Aorta (tissue), 5 donors: ENCODE measurements at regions not wholly inside any gene's neighbourhood (a gene's known extent, or its start where the extent isn't known, plus 50 kb on each side); places are given as distances from the start of the nearest gene placed in this dataset.

ENCODE experiments used
- ATAC-seq: fragments of 200-7000 bp; cut with Tn5 transposase; one replicate; pipeline ENCODE4 v1.9.1; 2022; ENCODE audit warnings: moderate library complexity; ENCODE audit not compliant: low FRiP score
- DNase-seq, 2 donors: peaks; one replicate each; pipeline ENCODE4 v3.0.0-alpha.2; 2020
- H3K27ac ChIP-seq, 2 donors: one replicate each; pipeline ENCODE4 v1.5.1; 2013; ENCODE audit warnings: low read length in 2 of 2, mild to moderate bottlenecking in 2 of 2, moderate library complexity in 2 of 2, control low read depth in 1 of 2, inconsistent platforms in 1 of 2, low read depth in 1 of 2
- H3K27me3 ChIP-seq, 2 donors: one replicate each; pipeline ENCODE4 v1.6.1; 2013; ENCODE audit warnings: control low read depth in 1 of 2, low read length in 1 of 2, mild to moderate bottlenecking in 1 of 2, moderate library complexity in 1 of 2; ENCODE audit not compliant: insufficient read depth in 2 of 2, control insufficient read depth in 1 of 2
- H3K36me3 ChIP-seq, 2 donors: one replicate each; pipeline ENCODE4 v1.6.1; 2013; ENCODE audit warnings: control low read depth in 1 of 2, low read length in 1 of 2, mild to moderate bottlenecking in 1 of 2; ENCODE audit not compliant: insufficient read depth in 2 of 2, control insufficient read depth in 1 of 2
- H3K4me1 ChIP-seq, 2 donors: one replicate each; pipeline ENCODE4 v1.6.1; 2013; ENCODE audit warnings: low read length in 2 of 2, control low read depth in 1 of 2, mild to moderate bottlenecking in 1 of 2, moderate library complexity in 1 of 2; ENCODE audit not compliant: insufficient read depth in 2 of 2, control insufficient read depth in 1 of 2
- H3K4me3 ChIP-seq, 2 donors: one replicate each; pipeline ENCODE4 v1.5.1; 2013; ENCODE audit warnings: low read length in 2 of 2, control low read depth in 1 of 2, mild to moderate bottlenecking in 1 of 2
- H3K9me3 ChIP-seq: one replicate; pipeline ENCODE4 v1.6.1; 2013; ENCODE audit warnings: mild to moderate bottlenecking, low read length; ENCODE audit not compliant: control insufficient read depth
- WGBS, 2 donors: extraction: QIAGEN DNeasy Blood & Tissue Kit; methylation state at CpG; one replicate each; pipeline ENCODE4 v1.1.7; 2013; 5-methylcytosine and 5-hydroxymethylcytosine counted together
- intact Hi-C, 2 donors: fragments of 100-400 bp; cut with DNase I; formaldehyde crosslinking; loops; one replicate each; pipeline versions ENCODE4 v1.14.2 to v1.15.0; 2022
- donor health status: healthy with polysubstance abuse.
- donor health status: Bipolar disorder and iron deficiency.
- donor health status: DM: no; HTN: no; CAD: no.
- donor health status: DM: no; HTN: no; CAD: no.
- donor health status: DM: yes; HTN: yes; CAD: no.

- no peak overlapping the region for H3K4me3 ChIP-seq
- no peak overlapping the region for H3K27ac ChIP-seq
- WGBS, 2 donors, result 83 to 92% methylated on average over 1 of the region's 1 CpG
- H3K4me1 ChIP-seq, result no peaks in the 10 kb centered on the region
- H3K9me3 ChIP-seq, result no peaks in the 10 kb centered on the region
- no peak for DNase-seq
- no peak for ATAC-seq
- no peaks in the 10 kb centered on the region for H3K27me3 ChIP-seq
- no peaks in the 10 kb centered on the region for H3K36me3 ChIP-seq
- intact Hi-C loops, result no loop called here
Measured at GRCh38 chr12:58140395-58140794, 199.0 kb downstream of the ATP23 start.

DNA sequence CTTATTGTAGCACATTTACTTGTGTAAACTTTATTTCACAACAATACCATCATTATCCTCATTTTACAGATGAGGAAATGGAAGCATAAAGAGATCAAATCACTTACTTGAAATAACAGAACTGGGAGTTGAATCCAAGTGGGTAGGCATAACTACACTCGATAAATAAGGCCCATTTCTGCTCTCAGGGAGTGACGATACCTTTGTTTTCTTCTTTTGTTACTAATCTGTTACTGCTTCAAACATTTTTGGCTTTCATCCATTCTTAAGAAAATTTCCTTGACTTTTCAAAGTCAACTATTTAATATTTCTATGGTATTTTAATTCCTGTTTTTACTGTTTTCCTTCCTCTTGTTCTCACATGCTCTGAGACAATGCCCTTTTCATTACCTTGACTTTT lies 201.6 kb downstream of the ATP23 start:
- Histone ChIP-seq H3K27ac (no peak overlapping the region), H3K9me3 (no peaks in the 10 kb centered on the region), H3K4me3 (no peak overlapping the region), H3K27me3 (no peaks in the 10 kb centered on the region), H3K4me1 (no peaks in the 10 kb centered on the region), H3K36me3 (no peaks in the 10 kb centered on the region)
- intact Hi-C loops, result no loop called here
- WGBS, 2 donors, result 79 to 83% methylated on average over 2 of the region's 2 CpGs
- ATAC-seq, result no peak
- no peak for DNase-seq

- no peak overlapping the region for H3K27ac ChIP-seq
- no peaks in the 10 kb centered on the region for H3K27me3 ChIP-seq
- WGBS, 2 donors, result 82 to 90% methylated on average over 6 of the region's 6 CpGs
- no peaks in the 10 kb centered on the region for H3K9me3 ChIP-seq
- no peak for DNase-seq
- ATAC-seq, result no peak
- H3K4me1 ChIP-seq, result no peaks in the 10 kb centered on the region
- intact Hi-C loops, result no loop called here
- no peaks in the 10 kb centered on the region for H3K36me3 ChIP-seq
- H3K4me3 ChIP-seq, result no peak overlapping the region
Measured at GRCh38 chr12:58143498-58143995, 202.2 kb downstream of the ATP23 start.

DNA sequence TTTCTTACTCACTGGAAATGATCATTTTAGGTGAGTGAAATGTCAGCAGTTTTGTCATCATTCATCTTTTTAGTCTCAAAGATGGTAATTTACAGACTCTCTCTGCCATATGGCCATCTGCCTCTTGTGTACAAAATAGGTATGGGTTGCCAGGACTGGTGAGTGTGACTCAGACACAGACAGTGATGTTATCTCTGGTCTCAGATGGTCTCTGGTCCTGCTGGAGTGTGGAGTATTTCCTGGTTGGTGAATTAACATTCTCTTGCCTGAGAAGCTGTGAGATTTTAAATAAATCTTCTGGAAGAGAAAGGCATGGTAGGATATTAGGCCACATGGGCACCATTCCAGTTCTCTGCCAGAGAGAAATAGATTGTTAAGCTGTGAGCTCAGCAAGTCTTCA lies 207.0 kb downstream of the ATP23 start:
- H3K4me3 ChIP-seq, result no peak overlapping the region
- no peak for ATAC-seq

GRCh38 chr12:58148976-58149375 lies 207.6 kb downstream of the ATP23 start:
- intact Hi-C loops, result no loop called here
- Histone ChIP-seq H3K27ac (no peak overlapping the region), H3K4me3 (no peak overlapping the region), H3K4me1 (no peaks in the 10 kb centered on the region), H3K27me3 (no peaks in the 10 kb centered on the region), H3K9me3 (no peaks in the 10 kb centered on the region), H3K36me3 (no peaks in the 10 kb centered on the region)
- DNase-seq (no peak), ATAC-seq (no peak)

More for the DNA sequence above, 207.0 kb downstream of the ATP23 start:
- no peaks in the 10 kb centered on the region for H3K9me3 ChIP-seq
- no peak for DNase-seq
- H3K4me1 ChIP-seq, result no peaks in the 10 kb centered on the region
- intact Hi-C loops, result no loop called here
- no peaks in the 10 kb centered on the region for H3K27me3 ChIP-seq
- H3K36me3 ChIP-seq, result no peaks in the 10 kb centered on the region
- H3K27ac ChIP-seq, result no peak overlapping the region

DNA sequence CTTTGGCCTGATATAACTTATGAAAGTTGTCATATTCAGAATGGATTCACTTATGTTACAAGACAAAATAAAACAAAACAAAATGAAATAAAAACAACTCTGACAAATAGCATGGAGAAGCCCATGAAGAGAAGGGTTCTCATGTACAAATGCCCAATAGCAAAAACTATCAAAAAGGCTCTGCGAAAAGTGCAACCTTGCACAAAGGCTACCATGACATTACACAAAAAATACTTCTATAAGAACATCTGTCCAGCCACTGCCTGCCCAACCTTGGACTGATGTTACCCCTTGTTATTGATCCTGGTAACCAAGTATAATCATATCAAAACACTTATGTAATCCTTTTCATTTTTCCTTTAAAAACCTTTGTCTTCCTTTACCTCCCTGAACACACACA lies 213.0 kb downstream of the ATP23 start:
- WGBS, 2 donors, result 96 to 97% methylated on average over 1 of the region's 1 CpG
- intact Hi-C loops, result no loop called here
- ATAC-seq, result no peak

DNA sequence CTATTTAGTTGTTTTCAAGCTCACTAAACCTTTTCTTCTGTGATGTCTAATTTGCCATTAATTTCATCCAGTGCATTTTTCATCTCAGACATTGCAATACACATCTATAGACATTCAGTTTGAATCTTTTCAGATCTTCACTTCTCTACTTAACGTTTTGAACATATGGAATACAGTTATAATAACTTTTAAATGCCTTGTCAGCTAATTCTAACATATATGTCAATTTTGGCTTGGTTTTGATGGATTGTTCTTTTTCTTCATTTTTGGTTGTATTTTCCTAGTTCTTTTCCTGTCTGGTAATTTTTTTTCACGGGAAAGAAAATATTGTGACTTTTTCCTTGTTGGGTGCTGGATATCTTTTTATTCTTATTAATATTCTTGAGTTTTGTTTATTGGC lies 215.3 kb downstream of the ATP23 start:
- intact Hi-C loops, result no loop called here
- Histone ChIP-seq H3K4me1 (no peaks in the 10 kb centered on the region), H3K36me3 (no peaks in the 10 kb centered on the region), H3K9me3 (no peaks in the 10 kb centered on the region), H3K27ac (no peak overlapping the region), H3K27me3 (no peaks in the 10 kb centered on the region), H3K4me3 (no peak overlapping the region)
- DNase-seq (no peak), ATAC-seq (no peak)
- 41% methylated on average over 2 of the region's 2 CpGs for WGBS, 2 donors

More for the DNA sequence above, 213.0 kb downstream of the ATP23 start:
- no peak for DNase-seq
- H3K27ac ChIP-seq, result no peak overlapping the region
- no peaks in the 10 kb centered on the region for H3K36me3 ChIP-seq
- no peaks in the 10 kb centered on the region for H3K4me1 ChIP-seq
- H3K4me3 ChIP-seq, result no peak overlapping the region
- no peaks in the 10 kb centered on the region for H3K27me3 ChIP-seq
- no peaks in the 10 kb centered on the region for H3K9me3 ChIP-seq

GRCh38 chr12:58159941-58160340 lies 218.6 kb downstream of the ATP23 start:
- Histone ChIP-seq H3K4me3 (no peak overlapping the region), H3K27me3 (no peaks in the 10 kb centered on the region), H3K4me1 (no peaks in the 10 kb centered on the region), H3K36me3 (no peaks in the 10 kb centered on the region), H3K27ac (no peak overlapping the region), H3K9me3 (no peaks in the 10 kb centered on the region)
- intact Hi-C loops, result no loop called here
- ATAC-seq (no peak), DNase-seq (no peak)
- 51 to 65% methylated on average over 2 of the region's 2 CpGs for WGBS, 2 donors

DNA sequence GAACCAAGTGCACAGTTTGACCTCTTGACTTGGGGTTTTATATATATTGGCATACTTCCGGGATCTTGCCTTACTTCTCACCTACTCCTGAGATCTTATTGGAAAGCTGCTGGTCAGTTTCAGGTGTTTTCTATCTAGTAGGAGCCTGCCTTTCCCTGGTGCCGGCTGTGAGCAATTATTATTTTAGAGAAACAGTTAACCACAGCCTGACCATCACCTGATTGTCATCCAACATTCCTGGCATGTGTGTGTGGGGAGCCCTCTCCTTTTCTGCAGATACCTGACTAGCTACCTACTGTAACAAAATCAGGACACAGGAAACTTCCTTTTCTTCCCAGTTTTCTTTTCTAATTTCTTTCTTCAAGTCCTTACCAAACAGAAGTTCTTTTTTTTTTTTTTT lies 220.4 kb downstream of the ATP23 start:
- intact Hi-C loops, result no loop called here
- no peak for DNase-seq
- H3K4me3 ChIP-seq, result no peak overlapping the region
- no peak for ATAC-seq
- H3K27ac ChIP-seq, result no peak overlapping the region
- 67 to 72% methylated on average over 2 of the region's 2 CpGs for WGBS, 2 donors
- H3K9me3 ChIP-seq, result no peaks in the 10 kb centered on the region
- no peaks in the 10 kb centered on the region for H3K4me1 ChIP-seq
- H3K36me3 ChIP-seq, result no peaks in the 10 kb centered on the region
- H3K27me3 ChIP-seq, result no peaks in the 10 kb centered on the region
